Esophagus squamous epithelium (tissue), 5 donors: ENCODE measurements at regions not wholly inside any gene's neighbourhood (a gene's known extent, or its start where the extent isn't known, plus 50 kb on each side); places are given as distances from the start of the nearest gene placed in this dataset.

ENCODE experiments used
- DNase-seq: peaks from one replicate; lab custom pipeline; 2025; lab: John Stamatoyannopoulos, UW
- H3K27ac ChIP-seq, 4 donors: fragments of 200-600 bp; sonication (generic); one replicate each; pipeline ENCODE4 v1.5.1; 2016 to 2019; ENCODE audit warnings: mild to moderate bottlenecking in 1 of 4
- H3K27me3 ChIP-seq, 4 donors: fragments of 200-600 bp; sonication (generic); 1 replicate in 3 of 4; 2 replicates in 1 of 4; pipeline versions ENCODE4 v1.5.1 to v1.6.0; 2017 to 2021; ENCODE audit warnings: antibody characterized with exemption in 1 of 4
- H3K36me3 ChIP-seq, 3 donors: fragments of 200-600 bp; sonication (generic); one replicate each; pipeline ENCODE4 v1.5.1; 2016 to 2019
- H3K4me1 ChIP-seq, 3 donors: fragments of 200-600 bp; sonication (generic); one replicate each; pipeline ENCODE4 v1.5.1; 2017 to 2019
- H3K4me3 ChIP-seq, 4 donors: fragments of 200-600 bp; sonication (generic); 1 replicate in 3 of 4; 2 replicates in 1 of 4; pipeline ENCODE4 v1.5.1; 2016 to 2019; ENCODE audit warnings: mild to moderate bottlenecking in 2 of 4, moderate library complexity in 1 of 4
- H3K9me3 ChIP-seq, 3 donors: fragments of 200-600 bp; sonication (generic); one replicate each; pipeline ENCODE4 v1.5.1; 2016 to 2019
- CTCF ChIP-seq, 6 experiments: fragments of 450-650 bp in 4 of 6; fragments of 200-600 bp in 2 of 6; sonication (generic) in 2 of 6; IDR thresholded peaks; one replicate each; pipeline ENCODE4 v1.5.1; 2016 to 2019; ENCODE audit warnings: antibody characterized with exemption in 6 of 6, mild to moderate bottlenecking in 4 of 6, moderate library complexity in 4 of 6
- POLR2A ChIP-seq, 4 donors: fragments of 450-650 bp; IDR thresholded peaks; one replicate each; pipeline ENCODE4 v1.6.1; 2017; ENCODE audit warnings: antibody characterized with exemption in 4 of 4, mild to moderate bottlenecking in 4 of 4, moderate library complexity in 3 of 4
- WGBS, 2 donors: methylation state at CpG; one replicate each; pipeline ENCODE4 v1.1.5; 2018; 5-methylcytosine and 5-hydroxymethylcytosine counted together
- intact Hi-C: fragments of 100-400 bp; cut with DNase I; formaldehyde crosslinking; loops from one replicate; pipeline ENCODE4 v1.15.0; 2022
- donor health status: DM: yes; HTN: yes; CAD: no.

- Histone ChIP-seq H3K27ac (peak overlapping the region in 3 of 4 donors; percentile 24 to 58 (median 45)), H3K4me1 (peaks cover 0 to 5% (median 4%) of the 10 kb centered on the region in 3 donors), H3K4me3 (no peak overlapping the region), H3K27me3 (no peaks in the 10 kb centered on the region), H3K36me3 (no peaks in the 10 kb centered on the region), H3K9me3 (no peaks in the 10 kb centered on the region)
- intact Hi-C loops, result no loop called here
- 63 to 67% methylated on average over 4 of the region's 4 CpGs for WGBS, 2 donors
- TF ChIP-seq CTCF (IDR thresholded peaks at IDR 0.05), result no peak
- TF ChIP-seq POLR2A (IDR thresholded peaks at IDR 0.05), result no peak
- DNase-seq, result no peak
Observed at GRCh38 chr9:115442054-115442453, 324.1 kb upstream of the TNC start.

GRCh38 chr9:115443890-115444289, 325.9 kb upstream of the TNC start:
- Histone ChIP-seq H3K27ac (no peak overlapping the region), H3K4me1 (peaks cover 0 to 5% (median 4%) of the 10 kb centered on the region in 3 donors), H3K36me3 (no peaks in the 10 kb centered on the region), H3K9me3 (no peaks in the 10 kb centered on the region), H3K4me3 (no peak overlapping the region), H3K27me3 (no peaks in the 10 kb centered on the region)
- 83 to 94% methylated on average over 2 of the region's 2 CpGs for WGBS, 2 donors
- no peak for TF ChIP-seq CTCF (IDR thresholded peaks at IDR 0.05)
- TF ChIP-seq POLR2A (IDR thresholded peaks at IDR 0.05), result no peak
- intact Hi-C loops, result no loop called here
- DNase-seq, result no peak

- TF ChIP-seq CTCF (IDR thresholded peaks at IDR 0.05) (no peak), POLR2A (IDR thresholded peaks at IDR 0.05) (no peak)
- intact Hi-C loops, result no loop called here
- no peak for DNase-seq
- Histone ChIP-seq H3K4me1 (peaks cover 0 to 5% (median 4%) of the 10 kb centered on the region in 3 donors), H3K4me3 (no peak overlapping the region), H3K36me3 (no peaks in the 10 kb centered on the region), H3K27ac (peak overlapping the region in 1 of 4 donors; percentile 16), H3K9me3 (no peaks in the 10 kb centered on the region), H3K27me3 (no peaks in the 10 kb centered on the region)
- 33 to 40% methylated on average over 3 of the region's 3 CpGs for WGBS, 2 donors
Observed at GRCh38 chr9:115444959-115445358, 327.0 kb upstream of the TNC start.

GRCh38 chr9:115445655-115446054, 327.7 kb upstream of the TNC start:
- no peak for DNase-seq
- peak overlapping the region in 2 of 4 donors; percentile 12 to 16 for H3K27ac ChIP-seq
- H3K4me3 ChIP-seq, result no peak overlapping the region
- H3K27me3 ChIP-seq, result no peaks in the 10 kb centered on the region
- intact Hi-C loops, result no loop called here
- H3K4me1 ChIP-seq, result peaks cover 0 to 5% (median 4%) of the 10 kb centered on the region in 3 donors
- no peaks in the 10 kb centered on the region for H3K36me3 ChIP-seq
- TF ChIP-seq CTCF (IDR thresholded peaks at IDR 0.05), result no peak
- TF ChIP-seq POLR2A (IDR thresholded peaks at IDR 0.05), result no peak
- H3K9me3 ChIP-seq, result no peaks in the 10 kb centered on the region
- 57 to 65% methylated on average over 3 of the region's 3 CpGs for WGBS, 2 donors

- intact Hi-C loops, result no loop called here
- DNase-seq, result no peak
- Histone ChIP-seq H3K36me3 (no peaks in the 10 kb centered on the region), H3K9me3 (no peaks in the 10 kb centered on the region), H3K27ac (no peak overlapping the region), H3K4me1 (no peaks in the 10 kb centered on the region), H3K27me3 (no peaks in the 10 kb centered on the region), H3K4me3 (no peak overlapping the region)
- TF ChIP-seq POLR2A (IDR thresholded peaks at IDR 0.05) (no peak), CTCF (IDR thresholded peaks at IDR 0.05) (no peak)
Observed at GRCh38 chr9:115456515-115456914, 338.6 kb upstream of the TNC start.
